ENCODE measurements at regions not wholly inside any gene's neighbourhood (a gene's known extent, or its start where the extent isn't known, plus 50 kb on each side); places are given as distances from the start of the nearest gene placed in this dataset.

GRCh38 chr1:162996261-162996660 lies 72.9 kb upstream of the RGS4 start:
- H3K36me3 Mint-ChIP-seq (ENCODE audit: low read depth) = no peaks in the 10 kb centered on the region
- Histone ChIP-seq H3K4me1 (ENCODE audit: control insufficient read depth, insufficient read depth, low read length) (no peaks in the 10 kb centered on the region), H3K27me3 (ENCODE audit: control insufficient read depth, insufficient read depth, low read length, poor library complexity, severe bottlenecking) (no peaks in the 10 kb centered on the region), H3K27ac (ENCODE audit: low read depth, low read length) (no peak overlapping the region), H3K9ac (ENCODE audit: extremely low read depth, low read length, poor library complexity, severe bottlenecking) (no peak overlapping the region), H3K4me3 (ENCODE audit: low read length) (no peak overlapping the region), H3K9me3 (ENCODE audit: control insufficient read depth, low read length) (no peaks in the 10 kb centered on the region), H3K36me3 (ENCODE audit: control insufficient read depth, insufficient read depth, low read length) (no peaks in the 10 kb centered on the region)
- H3K27me3 Mint-ChIP-seq (ENCODE audit: insufficient read depth) = no peaks in the 10 kb centered on the region
- H3K27ac Mint-ChIP-seq = no peak overlapping the region
- H3K4me3 Mint-ChIP-seq = no peak overlapping the region
- 96 to 100% methylated on average over 1 of the region's 1 CpG for WGBS, 2 experiments (ENCODE audit: insufficient coverage in 1 of 2, insufficient read length in 1 of 2)
- no peak for DNase-seq
- no peaks in the 10 kb centered on the region for H3K9me3 Mint-ChIP-seq
- no peak for TF ChIP-seq CTCF (conservative IDR thresholded peaks at IDR 0.05)
- no peaks in the 10 kb centered on the region for H3K4me1 Mint-ChIP-seq

- H3K4me1 ChIP-seq (ENCODE audit: control insufficient read depth, insufficient read depth, low read length) = no peaks in the 10 kb centered on the region
- H3K4me1 Mint-ChIP-seq = no peaks in the 10 kb centered on the region
- H3K27me3 ChIP-seq (ENCODE audit: control insufficient read depth, insufficient read depth, low read length, poor library complexity, severe bottlenecking) = no peaks in the 10 kb centered on the region
- no peaks in the 10 kb centered on the region for H3K36me3 ChIP-seq (ENCODE audit: control insufficient read depth, insufficient read depth, low read length)
- no peaks in the 10 kb centered on the region for H3K9me3 Mint-ChIP-seq
- H3K4me3 Mint-ChIP-seq = no peak overlapping the region
- H3K27me3 Mint-ChIP-seq (ENCODE audit: insufficient read depth) = no peaks in the 10 kb centered on the region
- TF ChIP-seq CTCF (conservative IDR thresholded peaks at IDR 0.05) = no peak
- no peaks in the 10 kb centered on the region for H3K9me3 ChIP-seq (ENCODE audit: control insufficient read depth, low read length)
- DNase-seq = no peak
- H3K4me3 ChIP-seq (ENCODE audit: low read length) = no peak overlapping the region
- H3K36me3 Mint-ChIP-seq (ENCODE audit: low read depth) = no peaks in the 10 kb centered on the region
- no peak overlapping the region for H3K27ac ChIP-seq (ENCODE audit: low read depth, low read length)
- H3K27ac Mint-ChIP-seq = no peak overlapping the region
- H3K9ac ChIP-seq (ENCODE audit: extremely low read depth, low read length, poor library complexity, severe bottlenecking) = no peak overlapping the region
Measured at GRCh38 chr1:162994921-162995320, 74.2 kb upstream of the RGS4 start.

GRCh38 chr1:162993846-162994245 lies 75.3 kb upstream of the RGS4 start:
- Mint-ChIP-seq H3K36me3 (ENCODE audit: low read depth) (no peaks in the 10 kb centered on the region), H3K4me1 (no peaks in the 10 kb centered on the region), H3K9me3 (no peaks in the 10 kb centered on the region), H3K27ac (no peak overlapping the region), H3K4me3 (no peak overlapping the region), H3K27me3 (ENCODE audit: insufficient read depth) (no peaks in the 10 kb centered on the region)
- H3K4me1 ChIP-seq (ENCODE audit: control insufficient read depth, insufficient read depth, low read length) = no peaks in the 10 kb centered on the region
- H3K9ac ChIP-seq (ENCODE audit: extremely low read depth, low read length, poor library complexity, severe bottlenecking) = no peak overlapping the region
- DNase-seq = no peak
- no peak overlapping the region for H3K27ac ChIP-seq (ENCODE audit: low read depth, low read length)
- no peaks in the 10 kb centered on the region for H3K9me3 ChIP-seq (ENCODE audit: control insufficient read depth, low read length)
- no peak for TF ChIP-seq CTCF (conservative IDR thresholded peaks at IDR 0.05)
- no peak overlapping the region for H3K4me3 ChIP-seq (ENCODE audit: low read length)
- no peaks in the 10 kb centered on the region for H3K27me3 ChIP-seq (ENCODE audit: control insufficient read depth, insufficient read depth, low read length, poor library complexity, severe bottlenecking)
- H3K36me3 ChIP-seq (ENCODE audit: control insufficient read depth, insufficient read depth, low read length) = no peaks in the 10 kb centered on the region
- 42 to 60% methylated on average over 2 to 3 of the region's 3 CpGs for WGBS, 2 experiments (ENCODE audit: insufficient coverage in 1 of 2, insufficient read length in 1 of 2)

Measured in endodermal cell (in vitro differentiated cells).